ENCODE measurements at regions not wholly inside any gene's neighbourhood (a gene's known extent, or its start where the extent isn't known, plus 50 kb on each side); places are given as distances from the start of the nearest gene placed in this dataset.

DNA sequence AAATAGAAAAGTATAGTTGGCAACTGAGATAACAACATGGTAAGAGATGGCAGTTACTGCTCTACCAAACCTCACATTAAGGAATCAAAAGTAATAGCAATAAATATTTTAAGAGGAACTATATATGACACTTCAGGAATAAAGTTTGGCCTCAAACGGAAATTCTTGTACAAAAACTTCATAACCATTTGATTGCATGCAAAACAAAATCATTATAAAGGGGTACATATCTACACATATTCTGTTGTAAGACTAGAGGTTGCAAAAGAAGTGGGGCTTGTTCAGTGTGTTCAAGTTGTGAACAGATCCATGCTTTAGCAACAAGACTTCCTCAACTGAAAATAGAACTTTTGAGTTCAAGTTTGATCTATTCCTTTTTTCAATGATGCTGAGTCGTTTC lies 133.5 kb upstream of the MIR17HG start:
- peaks cover 3% of the 10 kb centered on the region for H3K9me3 Mint-ChIP-seq
- H3K27ac Mint-ChIP-seq = no peak overlapping the region
- ATAC-seq = no peak
- no peak overlapping the region for H3K4me3 Mint-ChIP-seq
- no peaks in the 10 kb centered on the region for H3K4me1 Mint-ChIP-seq (ENCODE audit: low read depth in 2 of 2)
- no peaks in the 10 kb centered on the region for H3K36me3 Mint-ChIP-seq
- peaks cover 3 to 9% of the 10 kb centered on the region in 2 donors for H3K27me3 Mint-ChIP-seq
- no peak for DNase-seq (ENCODE audit: low spot score)

DNA sequence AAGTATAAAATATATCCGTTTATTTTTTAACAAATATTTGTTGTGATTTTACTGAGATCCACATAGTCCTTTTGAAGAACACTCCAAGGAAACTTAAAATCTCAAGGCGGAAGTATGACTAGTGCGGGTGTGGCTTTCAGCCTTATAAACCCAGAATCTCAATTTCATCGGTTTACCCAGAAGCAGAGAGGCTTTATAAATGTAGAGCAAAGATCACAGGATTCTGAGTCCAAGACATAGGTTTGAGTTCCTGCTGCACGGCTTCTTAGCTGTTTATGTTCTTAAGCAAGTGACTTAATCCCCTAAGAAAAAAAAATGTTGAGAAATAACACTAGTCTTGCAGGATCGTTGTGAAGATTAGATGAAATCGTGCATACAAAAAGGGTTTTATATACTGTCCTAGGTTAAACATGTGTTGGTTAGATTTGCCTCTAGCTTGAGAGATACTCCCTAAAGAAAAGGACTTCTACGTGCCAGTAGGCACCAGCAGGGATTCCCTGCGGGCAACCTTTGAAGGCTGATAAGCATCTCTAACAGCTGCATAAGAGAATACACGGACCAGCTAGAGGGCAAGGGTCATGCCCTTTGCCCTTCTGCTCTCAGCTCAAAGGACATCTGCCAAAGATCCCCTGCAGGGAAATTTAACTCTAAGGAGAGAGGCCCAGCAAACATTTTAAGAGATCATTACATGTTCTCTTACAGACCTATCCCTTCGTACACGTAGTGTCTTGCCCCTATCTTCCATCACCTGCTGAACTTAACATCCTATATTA lies 130.4 kb upstream of the MIR17HG start:
- Mint-ChIP-seq H3K36me3 (no peaks in the 10 kb centered on the region), H3K27me3 (no peaks in the 10 kb centered on the region), H3K9me3 (no peaks in the 10 kb centered on the region), H3K4me1 (ENCODE audit: low read depth in 2 of 2) (no peaks in the 10 kb centered on the region), H3K27ac (no peak overlapping the region), H3K4me3 (no peak overlapping the region)
- no peak for ATAC-seq
- no peak for DNase-seq (ENCODE audit: low spot score)

DNA sequence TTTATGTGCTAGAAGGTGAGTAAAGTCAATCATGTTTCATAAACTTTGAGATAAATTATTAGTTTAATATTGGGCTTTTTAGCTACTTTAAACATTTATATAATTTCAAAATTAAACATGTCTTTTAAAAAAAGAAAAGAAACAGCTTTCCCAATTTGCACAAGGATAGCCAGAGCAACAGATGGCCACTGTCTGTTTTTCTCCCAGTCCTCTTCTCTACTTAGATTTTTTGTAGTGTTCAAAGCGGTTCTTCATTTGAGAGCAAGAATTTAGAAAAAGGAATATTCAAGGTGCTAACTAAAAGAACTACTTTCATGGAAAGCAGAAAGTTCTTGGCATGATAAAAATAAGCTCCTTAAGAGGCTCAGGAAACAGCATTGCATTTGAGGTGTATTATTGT lies 128.3 kb upstream of the MIR17HG start:
- DNase-seq (ENCODE audit: low spot score) (no peak), ATAC-seq (no peak)
- Mint-ChIP-seq H3K9me3 (no peaks in the 10 kb centered on the region), H3K4me1 (ENCODE audit: low read depth in 2 of 2) (no peaks in the 10 kb centered on the region), H3K36me3 (no peaks in the 10 kb centered on the region), H3K4me3 (no peak overlapping the region), H3K27me3 (no peaks in the 10 kb centered on the region), H3K27ac (no peak overlapping the region)

DNA sequence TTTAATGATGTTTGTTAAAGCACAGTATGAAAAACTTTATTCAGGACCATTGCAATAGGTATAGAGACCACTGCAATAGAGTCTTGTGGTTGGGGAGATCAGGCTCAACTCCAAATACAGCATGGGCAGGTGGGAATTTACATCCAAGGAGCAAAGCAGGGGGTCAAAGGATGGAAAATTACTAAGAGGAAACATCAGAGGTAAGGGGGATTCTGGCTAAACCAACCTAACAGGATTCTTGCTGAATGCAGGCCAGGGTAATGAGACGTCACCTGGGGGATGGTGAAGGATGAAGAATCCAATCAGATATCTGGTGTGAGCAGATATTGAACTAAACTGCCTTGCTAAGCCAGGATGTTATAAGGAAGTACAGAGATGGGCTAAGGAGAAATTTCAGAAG lies 126.6 kb upstream of the MIR17HG start:
- H3K4me1 Mint-ChIP-seq (ENCODE audit: low read depth in 2 of 2) = no peaks in the 10 kb centered on the region
- ATAC-seq (no peak), DNase-seq (ENCODE audit: low spot score) (no peak)
- H3K9me3 Mint-ChIP-seq = peaks cover 3% of the 10 kb centered on the region
- no peak overlapping the region for H3K27ac Mint-ChIP-seq
- no peaks in the 10 kb centered on the region for H3K27me3 Mint-ChIP-seq
- no peak overlapping the region for H3K4me3 Mint-ChIP-seq
- no peaks in the 10 kb centered on the region for H3K36me3 Mint-ChIP-seq

DNA sequence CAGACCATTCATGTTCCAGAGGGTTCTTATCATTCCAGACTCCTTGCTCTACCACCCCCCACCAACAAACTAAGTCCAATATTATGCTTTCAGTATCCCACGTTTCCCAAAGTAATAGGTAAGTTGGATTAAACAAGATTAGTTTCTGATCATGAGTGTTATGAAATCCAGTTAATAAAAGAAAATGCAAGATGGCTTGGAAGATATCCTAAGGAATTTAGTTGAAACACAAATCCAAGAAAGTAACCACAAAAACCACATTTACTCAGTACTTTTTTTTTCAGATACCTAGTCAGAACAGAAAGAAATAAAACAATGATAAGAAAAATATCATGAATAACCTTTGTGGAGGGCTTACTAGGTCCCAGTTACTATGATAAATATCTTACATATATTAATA lies 119.4 kb upstream of the MIR17HG start:
- Mint-ChIP-seq H3K9me3 (peaks cover 3% of the 10 kb centered on the region), H3K27ac (no peak overlapping the region), H3K4me1 (ENCODE audit: low read depth in 2 of 2) (no peaks in the 10 kb centered on the region), H3K27me3 (no peaks in the 10 kb centered on the region), H3K36me3 (no peaks in the 10 kb centered on the region), H3K4me3 (no peak overlapping the region)
- ATAC-seq (no peak), DNase-seq (ENCODE audit: low spot score) (no peak)

DNA sequence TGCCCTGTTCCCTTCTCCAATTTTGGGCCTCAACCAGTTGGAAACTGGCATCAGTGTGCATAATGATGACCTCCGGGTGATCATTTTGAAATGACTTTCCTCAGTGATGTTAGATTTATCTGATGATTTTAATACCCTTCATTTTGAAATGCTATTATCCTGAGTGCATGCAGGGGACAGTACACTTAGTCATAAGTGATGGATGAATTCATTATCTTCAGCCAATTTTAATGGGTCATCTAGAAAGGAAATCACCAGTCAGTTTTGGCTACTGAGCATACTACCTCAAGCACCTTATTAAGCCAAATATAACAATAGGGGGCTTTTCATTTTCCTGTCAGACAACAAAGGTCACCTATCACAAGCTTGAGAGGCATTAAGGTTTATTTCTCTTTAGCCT lies 118.5 kb upstream of the MIR17HG start:
- no peaks in the 10 kb centered on the region for H3K27me3 Mint-ChIP-seq
- DNase-seq (ENCODE audit: low spot score) (no peak), ATAC-seq (no peak)
- no peaks in the 10 kb centered on the region for H3K36me3 Mint-ChIP-seq
- no peak overlapping the region for H3K4me3 Mint-ChIP-seq
- H3K27ac Mint-ChIP-seq = no peak overlapping the region
- peaks cover 3% of the 10 kb centered on the region for H3K9me3 Mint-ChIP-seq
- no peaks in the 10 kb centered on the region for H3K4me1 Mint-ChIP-seq (ENCODE audit: low read depth in 2 of 2)

DNA sequence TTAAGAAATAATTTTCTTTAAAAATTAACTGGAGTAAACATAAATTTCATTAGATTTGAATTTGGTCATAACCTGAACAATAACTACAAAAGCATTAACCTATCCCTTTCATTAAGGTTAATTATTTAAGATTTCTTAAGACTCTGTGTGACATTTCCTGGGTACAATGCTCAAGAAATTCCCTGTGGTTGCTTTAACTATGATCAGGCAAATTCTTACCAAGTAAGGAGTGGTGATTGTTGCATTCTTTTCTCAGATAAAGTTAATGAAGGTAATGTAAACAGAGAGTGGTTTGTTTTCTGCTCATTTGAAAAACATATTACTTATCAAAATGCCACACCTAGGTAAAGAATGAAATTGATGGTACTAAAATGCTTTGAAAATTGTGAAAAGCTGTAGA lies 114.8 kb upstream of the MIR17HG start:
- H3K9me3 Mint-ChIP-seq = no peaks in the 10 kb centered on the region
- no peak overlapping the region for H3K27ac Mint-ChIP-seq
- H3K4me3 Mint-ChIP-seq = no peak overlapping the region
- no peaks in the 10 kb centered on the region for H3K27me3 Mint-ChIP-seq
- no peaks in the 10 kb centered on the region for H3K36me3 Mint-ChIP-seq
- ATAC-seq = no peak
- DNase-seq (ENCODE audit: low spot score) = no peak
- H3K4me1 Mint-ChIP-seq (ENCODE audit: low read depth in 2 of 2) = no peaks in the 10 kb centered on the region

DNA sequence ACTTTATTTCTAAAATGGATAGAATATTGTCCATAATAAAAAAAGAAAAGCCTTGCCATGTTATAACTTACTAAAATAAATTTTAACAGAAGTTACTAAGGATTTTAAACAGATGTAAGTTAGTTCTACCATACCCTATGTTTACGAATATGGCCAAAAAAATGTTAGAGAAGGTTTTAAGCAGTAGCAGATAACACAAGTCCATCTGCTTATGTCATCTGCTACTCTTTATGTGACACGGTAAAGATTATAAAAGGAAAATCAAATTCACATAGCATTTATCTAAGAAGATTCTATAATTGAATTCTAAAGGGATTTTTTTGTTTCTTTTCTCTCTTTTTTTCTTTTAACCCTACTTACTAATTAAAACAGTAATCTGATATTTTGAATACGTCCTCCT lies 114.2 kb upstream of the MIR17HG start:
- H3K36me3 Mint-ChIP-seq = no peaks in the 10 kb centered on the region
- H3K4me1 Mint-ChIP-seq (ENCODE audit: low read depth in 2 of 2) = no peaks in the 10 kb centered on the region
- H3K4me3 Mint-ChIP-seq = no peak overlapping the region
- H3K9me3 Mint-ChIP-seq = no peaks in the 10 kb centered on the region
- H3K27me3 Mint-ChIP-seq = no peaks in the 10 kb centered on the region
- DNase-seq (ENCODE audit: low spot score) (no peak), ATAC-seq (no peak)
- H3K27ac Mint-ChIP-seq = no peak overlapping the region

DNA sequence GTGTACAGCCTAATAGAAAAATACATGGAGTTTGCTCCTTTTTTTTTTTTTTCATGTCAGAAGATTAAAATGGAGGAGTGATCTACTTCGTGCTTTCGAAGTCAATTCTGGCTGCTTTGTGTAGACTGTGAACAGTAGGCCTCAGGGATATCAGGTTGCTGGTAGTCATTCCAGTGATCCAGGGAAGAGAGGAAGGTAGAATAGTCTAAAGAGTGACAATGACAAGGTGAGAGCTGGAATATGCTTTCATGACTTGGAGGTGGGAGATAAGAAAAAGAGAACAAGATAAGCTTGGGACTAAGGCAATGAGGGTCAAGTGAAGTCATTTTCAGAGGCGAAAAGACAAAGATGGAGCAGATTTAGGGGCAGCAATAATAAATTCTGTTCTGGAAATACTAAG lies 111.3 kb upstream of the MIR17HG start:
- no peaks in the 10 kb centered on the region for H3K9me3 Mint-ChIP-seq
- ATAC-seq = no peak

DNA sequence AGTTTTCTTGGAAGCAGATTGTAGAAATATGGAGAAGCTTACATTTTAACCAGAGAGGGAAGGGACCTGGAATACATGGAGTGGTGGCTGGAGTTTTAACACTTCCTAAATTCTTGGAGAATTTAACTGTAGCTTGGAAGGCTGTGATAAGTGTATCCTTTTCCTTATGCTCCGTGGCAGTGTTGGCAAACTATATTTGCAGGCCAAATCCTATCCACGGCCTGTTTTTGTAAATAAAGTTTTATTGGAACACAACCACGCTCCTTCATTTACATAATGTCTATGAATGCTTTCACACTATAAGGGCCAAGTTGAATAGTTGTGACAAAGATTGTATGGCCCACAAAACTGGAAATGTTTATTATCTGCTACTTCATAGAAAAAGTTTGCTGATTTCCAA lies 110.6 kb upstream of the MIR17HG start:
- ATAC-seq (no peak), DNase-seq (ENCODE audit: low spot score) (no peak)
- Mint-ChIP-seq H3K9me3 (no peaks in the 10 kb centered on the region), H3K4me1 (ENCODE audit: low read depth in 2 of 2) (no peaks in the 10 kb centered on the region), H3K27ac (no peak overlapping the region), H3K4me3 (no peak overlapping the region), H3K27me3 (no peaks in the 10 kb centered on the region), H3K36me3 (no peaks in the 10 kb centered on the region)

More for the DNA sequence above, 111.3 kb upstream of the MIR17HG start:
- H3K27me3 Mint-ChIP-seq = no peaks in the 10 kb centered on the region
- H3K4me3 Mint-ChIP-seq = no peak overlapping the region
- no peak for DNase-seq (ENCODE audit: low spot score)
- no peaks in the 10 kb centered on the region for H3K36me3 Mint-ChIP-seq
- H3K27ac Mint-ChIP-seq = no peak overlapping the region
- no peaks in the 10 kb centered on the region for H3K4me1 Mint-ChIP-seq (ENCODE audit: low read depth in 2 of 2)

DNA sequence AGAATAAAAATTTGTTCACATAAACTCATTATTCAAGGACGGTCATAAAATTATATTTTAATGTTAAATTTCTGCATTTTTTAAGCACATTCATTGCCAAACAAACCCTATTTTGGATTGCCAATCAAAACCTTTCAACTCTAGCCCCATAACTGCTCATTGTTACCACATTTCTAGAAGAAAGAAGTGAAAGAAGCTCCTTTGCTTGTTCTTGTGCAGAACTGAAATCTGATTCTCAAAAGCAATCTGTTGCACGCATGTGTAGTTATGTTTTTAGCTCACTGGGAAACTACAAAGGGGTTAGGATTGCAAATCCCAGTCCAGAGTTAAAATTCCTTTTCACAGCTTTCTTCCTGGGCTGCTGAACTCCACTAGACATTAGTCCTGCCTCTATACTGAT lies 109.5 kb upstream of the MIR17HG start:
- H3K27me3 Mint-ChIP-seq = no peaks in the 10 kb centered on the region

DNA sequence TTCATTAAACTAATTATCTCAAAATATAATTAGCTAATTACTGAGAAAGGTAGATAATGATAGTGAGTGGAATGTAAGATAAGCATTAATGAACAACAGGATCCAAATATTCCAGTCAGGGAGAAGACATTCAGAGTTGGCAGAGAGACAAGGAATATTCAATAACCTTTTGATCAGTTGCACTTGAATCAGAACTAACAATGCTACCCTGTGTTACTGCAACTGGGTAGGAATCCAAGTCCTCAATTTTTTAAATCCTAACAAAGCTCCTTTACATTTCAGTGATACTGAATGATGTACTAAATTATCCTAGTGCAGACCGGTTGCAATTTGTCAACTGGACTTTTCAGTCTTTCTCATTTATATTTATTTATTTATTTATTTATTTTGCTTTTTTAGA lies 107.1 kb upstream of the MIR17HG start:
- no peak overlapping the region for H3K27ac Mint-ChIP-seq
- H3K4me1 Mint-ChIP-seq (ENCODE audit: low read depth in 2 of 2) = no peaks in the 10 kb centered on the region
- H3K9me3 Mint-ChIP-seq = no peaks in the 10 kb centered on the region
- no peak overlapping the region for H3K4me3 Mint-ChIP-seq
- DNase-seq (ENCODE audit: low spot score) = no peak
- no peak for ATAC-seq
- no peaks in the 10 kb centered on the region for H3K36me3 Mint-ChIP-seq
- H3K27me3 Mint-ChIP-seq = peaks cover 0 to 3% of the 10 kb centered on the region in 2 donors

More for the DNA sequence above, 109.5 kb upstream of the MIR17HG start:
- no peaks in the 10 kb centered on the region for H3K4me1 Mint-ChIP-seq (ENCODE audit: low read depth in 2 of 2)
- no peaks in the 10 kb centered on the region for H3K9me3 Mint-ChIP-seq
- no peak for ATAC-seq
- DNase-seq (ENCODE audit: low spot score) = no peak
- H3K27ac Mint-ChIP-seq = no peak overlapping the region
- H3K36me3 Mint-ChIP-seq = no peaks in the 10 kb centered on the region
- H3K4me3 Mint-ChIP-seq = no peak overlapping the region

DNA sequence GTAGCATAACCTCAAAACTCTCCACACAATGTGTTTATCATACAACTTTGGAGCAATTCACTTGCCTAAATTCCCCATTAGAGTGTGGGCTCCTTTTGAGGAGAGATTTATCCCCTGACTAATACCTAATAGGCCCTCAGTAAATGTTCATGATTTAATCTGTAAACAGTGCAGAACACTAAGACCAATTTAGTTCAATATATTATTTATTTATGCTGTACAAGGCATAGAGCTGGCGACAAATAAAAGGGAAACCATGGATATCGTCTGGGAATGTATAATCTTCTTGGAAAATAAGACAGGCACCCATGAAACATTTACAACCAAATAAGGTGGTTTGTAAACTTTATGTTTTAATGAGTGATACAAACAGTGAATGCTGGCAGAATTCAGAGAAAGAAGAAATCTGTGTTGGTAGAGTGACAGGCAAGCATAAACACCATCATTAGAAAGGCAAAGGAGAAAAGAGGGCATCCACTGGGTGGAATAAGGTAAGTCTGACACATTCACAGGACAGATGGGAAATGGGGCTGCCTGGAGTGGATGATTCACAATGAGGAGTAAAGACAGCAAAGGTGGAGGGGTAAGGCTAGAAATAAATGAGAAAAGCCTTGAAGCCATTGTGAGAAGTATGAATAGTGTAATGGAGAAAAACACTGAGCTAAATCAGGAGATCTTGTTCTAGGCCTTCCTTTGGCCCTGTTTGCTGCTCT lies 106.1 kb upstream of the MIR17HG start:
- DNase-seq (ENCODE audit: low spot score) (no peak), ATAC-seq (no peak)
- H3K9me3 Mint-ChIP-seq = no peaks in the 10 kb centered on the region
- H3K4me3 Mint-ChIP-seq = no peak overlapping the region
- H3K27ac Mint-ChIP-seq = no peak overlapping the region
- H3K27me3 Mint-ChIP-seq = peaks cover 0 to 4% of the 10 kb centered on the region in 2 donors
- no peaks in the 10 kb centered on the region for H3K4me1 Mint-ChIP-seq (ENCODE audit: low read depth in 2 of 2)
- no peaks in the 10 kb centered on the region for H3K36me3 Mint-ChIP-seq

DNA sequence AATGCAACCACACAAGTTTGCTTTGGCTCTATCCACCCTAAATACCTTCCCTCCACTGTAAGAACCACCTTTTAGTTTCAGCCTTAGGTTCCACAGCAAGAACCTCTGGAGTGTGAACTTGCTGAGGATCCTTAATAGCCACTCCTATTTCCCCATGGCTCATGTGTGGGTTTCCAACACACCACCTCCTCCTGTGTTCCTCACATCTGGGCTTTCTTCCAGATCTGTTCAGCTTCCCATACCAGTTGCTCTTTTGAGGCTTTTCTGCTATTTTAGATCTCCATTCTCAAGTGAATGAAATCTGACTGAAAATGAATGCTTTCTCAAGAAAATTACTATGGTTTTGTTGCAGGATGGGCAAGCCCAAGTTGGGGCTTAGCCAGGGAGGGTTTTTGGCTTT lies 104.8 kb upstream of the MIR17HG start:
- H3K27me3 Mint-ChIP-seq = peaks cover 0 to 4% of the 10 kb centered on the region in 2 donors
- no peak for DNase-seq (ENCODE audit: low spot score)
- no peak for ATAC-seq
- no peaks in the 10 kb centered on the region for H3K4me1 Mint-ChIP-seq (ENCODE audit: low read depth in 2 of 2)
- H3K9me3 Mint-ChIP-seq = no peaks in the 10 kb centered on the region
- H3K36me3 Mint-ChIP-seq = no peaks in the 10 kb centered on the region
- no peak overlapping the region for H3K27ac Mint-ChIP-seq
- no peak overlapping the region for H3K4me3 Mint-ChIP-seq

Measured in natural killer cell treated with Interleukin-12 subunit alpha and Interleukin-12 subunit beta and Interleukin-15 and Interleukin-18, amount 100 ng/mL, for 72 hours (primary cell).